Parathyroid adenoma (tissue), 2 donors: ENCODE measurements at regions not wholly inside any gene's neighbourhood (a gene's known extent, or its start where the extent isn't known, plus 50 kb on each side); places are given as distances from the start of the nearest gene placed in this dataset.

ENCODE experiments used
- H2AFZ ChIP-seq: fragments of 300-600 bp; sonication (generic); one replicate; pipeline ENCODE4 v1.7.0; 2017; ENCODE audit warnings: antibody characterized with exemption, mild to moderate bottlenecking
- H3K27ac ChIP-seq: fragments of 300-600 bp; sonication (generic); one replicate; pipeline ENCODE4 v1.7.0; 2017
- H3K27me3 ChIP-seq: fragments of 300-600 bp; sonication (generic); one replicate; pipeline ENCODE4 v1.7.0; 2017; ENCODE audit warnings: low read length; ENCODE audit not compliant: control insufficient read depth, insufficient read depth
- H3K36me3 ChIP-seq: fragments of 300-600 bp; sonication (generic); one replicate; pipeline ENCODE4 v1.7.0; 2017; ENCODE audit warnings: low read length; ENCODE audit not compliant: control insufficient read depth, insufficient read depth
- H3K4me1 ChIP-seq: fragments of 300-600 bp; sonication (generic); one replicate; pipeline ENCODE4 v1.7.0; 2017; ENCODE audit warnings: control low read depth
- H3K4me2 ChIP-seq: fragments of 300-600 bp; sonication (generic); one replicate; pipeline ENCODE4 v1.7.0; 2017; ENCODE audit warnings: low read length
- H3K4me3 ChIP-seq: fragments of 300-600 bp; sonication (generic); one replicate; pipeline ENCODE4 v1.7.0; 2017; ENCODE audit warnings: low read depth, low read length
- H3K79me2 ChIP-seq: fragments of 300-600 bp; sonication (generic); one replicate; pipeline ENCODE4 v1.7.0; 2017; ENCODE audit warnings: control low read depth
- H3K9ac ChIP-seq: fragments of 300-600 bp; sonication (generic); one replicate; pipeline ENCODE4 v1.7.0; 2017; ENCODE audit warnings: mild to moderate bottlenecking
- H3K9me3 ChIP-seq: fragments of 300-600 bp; sonication (generic); one replicate; pipeline ENCODE4 v1.7.0; 2017; ENCODE audit warnings: low read length; ENCODE audit not compliant: control insufficient read depth
- TF ChIP-seq, protein P1 (sequence below): fragments of 300-600 bp; sonication (generic); IDR thresholded peaks from one replicate; pipeline ENCODE4 v1.7.0; 2017; ENCODE audit warnings: antibody characterized with exemption, mild to moderate bottlenecking
- donor health status: primary hyperparathyroidism.

DNA sequence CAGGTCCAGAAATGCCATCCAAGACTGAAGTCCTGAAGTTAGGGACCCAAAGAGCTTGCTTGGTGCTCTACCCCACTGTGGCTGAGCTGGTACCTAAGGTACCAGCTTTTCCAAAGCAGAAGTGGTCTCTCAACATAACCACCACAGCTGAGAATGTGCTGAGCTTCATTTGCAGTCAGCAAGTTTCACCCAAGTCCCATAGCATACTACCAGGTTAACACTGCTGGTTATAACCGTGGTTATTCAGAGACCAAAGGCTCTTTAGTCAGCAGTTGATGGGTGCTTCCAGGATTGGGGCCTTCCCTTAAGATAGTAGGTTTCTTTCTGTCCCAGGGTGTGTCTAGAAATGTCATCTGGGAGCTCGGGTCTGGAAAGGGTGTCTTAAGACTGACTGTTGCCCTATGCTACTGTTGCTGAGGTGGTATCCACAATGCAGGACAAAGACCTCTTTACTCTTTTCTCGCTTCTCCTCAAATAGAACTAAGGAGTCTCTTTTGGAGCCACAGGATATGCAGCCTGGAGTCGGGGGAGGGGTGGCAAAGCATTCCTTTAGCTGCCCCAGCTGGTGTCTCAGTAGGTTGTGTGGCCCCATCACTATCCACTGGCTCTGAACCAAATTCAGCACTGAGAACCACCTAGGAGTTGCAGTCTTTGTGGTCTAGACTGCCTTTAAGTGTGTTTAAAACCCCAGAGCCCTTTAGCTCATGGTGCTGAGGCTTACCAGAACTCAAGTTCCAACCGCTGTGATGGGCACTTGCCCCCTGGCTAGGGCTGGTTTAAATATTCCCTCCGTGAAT is 354.9 kb upstream of the SEMA3C start:
- no peak overlapping the region for H3K27ac ChIP-seq
- H3K79me2 ChIP-seq: no peaks in the 10 kb centered on the region
- no peak overlapping the region for H3K4me3 ChIP-seq
- no peak overlapping the region for H2AFZ ChIP-seq
- no peaks in the 10 kb centered on the region for H3K27me3 ChIP-seq
- no peaks in the 10 kb centered on the region for H3K36me3 ChIP-seq
- no peaks in the 10 kb centered on the region for H3K4me1 ChIP-seq
- H3K4me2 ChIP-seq: no peak overlapping the region
- TF ChIP-seq, protein P1, sequence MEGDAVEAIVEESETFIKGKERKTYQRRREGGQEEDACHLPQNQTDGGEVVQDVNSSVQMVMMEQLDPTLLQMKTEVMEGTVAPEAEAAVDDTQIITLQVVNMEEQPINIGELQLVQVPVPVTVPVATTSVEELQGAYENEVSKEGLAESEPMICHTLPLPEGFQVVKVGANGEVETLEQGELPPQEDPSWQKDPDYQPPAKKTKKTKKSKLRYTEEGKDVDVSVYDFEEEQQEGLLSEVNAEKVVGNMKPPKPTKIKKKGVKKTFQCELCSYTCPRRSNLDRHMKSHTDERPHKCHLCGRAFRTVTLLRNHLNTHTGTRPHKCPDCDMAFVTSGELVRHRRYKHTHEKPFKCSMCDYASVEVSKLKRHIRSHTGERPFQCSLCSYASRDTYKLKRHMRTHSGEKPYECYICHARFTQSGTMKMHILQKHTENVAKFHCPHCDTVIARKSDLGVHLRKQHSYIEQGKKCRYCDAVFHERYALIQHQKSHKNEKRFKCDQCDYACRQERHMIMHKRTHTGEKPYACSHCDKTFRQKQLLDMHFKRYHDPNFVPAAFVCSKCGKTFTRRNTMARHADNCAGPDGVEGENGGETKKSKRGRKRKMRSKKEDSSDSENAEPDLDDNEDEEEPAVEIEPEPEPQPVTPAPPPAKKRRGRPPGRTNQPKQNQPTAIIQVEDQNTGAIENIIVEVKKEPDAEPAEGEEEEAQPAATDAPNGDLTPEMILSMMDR: no peak
- H3K9me3 ChIP-seq: no peaks in the 10 kb centered on the region
- no peak overlapping the region for H3K9ac ChIP-seq

DNA sequence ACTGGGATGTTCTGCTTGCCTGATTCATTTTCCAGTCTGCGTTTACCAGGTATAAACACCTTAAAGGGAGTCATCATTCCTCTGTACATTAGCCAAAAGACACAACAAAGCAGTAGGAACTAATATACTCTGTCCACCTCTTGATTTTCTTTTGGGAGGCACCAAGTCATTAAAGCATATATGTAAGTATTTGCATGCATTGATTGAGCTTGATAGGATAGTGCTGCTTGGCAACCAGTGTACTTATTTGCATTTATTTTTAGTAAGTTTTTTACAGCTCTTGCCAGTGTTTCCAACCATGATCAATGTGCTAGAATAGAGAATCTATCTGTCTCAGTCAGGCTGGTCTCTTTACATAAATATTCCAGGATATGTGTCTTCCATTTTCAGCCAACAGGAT is 353.3 kb upstream of the SEMA3C start:
- TF ChIP-seq, protein P1: no peak
- Histone ChIP-seq H3K36me3 (no peaks in the 10 kb centered on the region), H3K4me3 (no peak overlapping the region)

DNA sequence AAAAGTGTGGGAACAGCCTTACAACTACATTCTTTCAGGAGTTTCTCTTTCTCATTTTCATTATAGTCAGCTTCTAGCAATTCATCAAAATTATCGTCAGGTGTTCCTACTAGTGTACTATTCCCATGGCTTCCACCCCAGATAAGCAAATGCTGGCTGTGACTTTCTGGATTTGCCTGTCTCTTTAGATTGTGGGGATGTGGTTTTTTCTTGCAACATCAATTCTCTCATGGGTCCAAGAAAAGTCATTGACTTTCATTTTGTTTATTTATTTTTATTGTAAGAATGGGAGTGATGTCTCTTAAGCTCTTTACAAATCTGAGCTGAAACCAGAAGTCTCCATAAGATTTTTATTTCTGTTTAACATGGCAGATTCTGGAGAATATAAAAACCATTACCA is 349.7 kb upstream of the SEMA3C start:
- no peak overlapping the region for H3K27ac ChIP-seq
- no peaks in the 10 kb centered on the region for H3K27me3 ChIP-seq
- no peaks in the 10 kb centered on the region for H3K4me1 ChIP-seq
- no peak overlapping the region for H3K9ac ChIP-seq
- H3K79me2 ChIP-seq: no peaks in the 10 kb centered on the region
- H3K9me3 ChIP-seq: no peaks in the 10 kb centered on the region
- no peak overlapping the region for H3K4me3 ChIP-seq
- TF ChIP-seq, protein P1: no peak
- no peak overlapping the region for H3K4me2 ChIP-seq
- H2AFZ ChIP-seq: no peak overlapping the region
- H3K36me3 ChIP-seq: no peaks in the 10 kb centered on the region

More for the DNA sequence above, 353.3 kb upstream of the SEMA3C start:
- Histone ChIP-seq H3K27ac (no peak overlapping the region), H3K4me2 (no peak overlapping the region), H3K9ac (no peak overlapping the region), H3K27me3 (no peaks in the 10 kb centered on the region), H3K9me3 (no peaks in the 10 kb centered on the region), H3K4me1 (no peaks in the 10 kb centered on the region), H3K79me2 (no peaks in the 10 kb centered on the region), H2AFZ (no peak overlapping the region)

DNA sequence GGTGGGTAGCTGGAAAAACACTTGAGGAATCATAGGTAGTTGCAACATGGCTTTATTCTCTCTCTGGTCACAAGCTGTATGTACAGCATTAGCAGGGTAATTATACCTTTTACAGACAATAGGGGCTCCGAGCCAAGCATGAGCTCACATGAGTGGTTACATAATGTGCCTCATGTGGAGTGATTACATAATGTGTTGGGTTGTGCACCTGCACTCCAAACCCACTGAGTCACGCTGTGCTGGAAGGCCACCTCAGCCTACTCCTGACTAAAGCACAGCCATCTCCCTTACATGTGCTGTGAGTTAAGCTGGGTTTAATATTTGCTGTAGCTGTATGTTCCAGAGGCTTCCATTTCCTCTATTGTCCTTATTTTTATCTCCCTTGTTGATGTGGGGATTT is 348.7 kb upstream of the SEMA3C start:
- H3K4me3 ChIP-seq: no peak overlapping the region
- H3K4me2 ChIP-seq: no peak overlapping the region
- H3K27me3 ChIP-seq: no peaks in the 10 kb centered on the region
- TF ChIP-seq, protein P1: no peak
- H3K9me3 ChIP-seq: no peaks in the 10 kb centered on the region
- H3K36me3 ChIP-seq: no peaks in the 10 kb centered on the region
- H3K27ac ChIP-seq: no peak overlapping the region
- H2AFZ ChIP-seq: no peak overlapping the region
- H3K79me2 ChIP-seq: no peaks in the 10 kb centered on the region
- H3K4me1 ChIP-seq: no peaks in the 10 kb centered on the region
- no peak overlapping the region for H3K9ac ChIP-seq

DNA sequence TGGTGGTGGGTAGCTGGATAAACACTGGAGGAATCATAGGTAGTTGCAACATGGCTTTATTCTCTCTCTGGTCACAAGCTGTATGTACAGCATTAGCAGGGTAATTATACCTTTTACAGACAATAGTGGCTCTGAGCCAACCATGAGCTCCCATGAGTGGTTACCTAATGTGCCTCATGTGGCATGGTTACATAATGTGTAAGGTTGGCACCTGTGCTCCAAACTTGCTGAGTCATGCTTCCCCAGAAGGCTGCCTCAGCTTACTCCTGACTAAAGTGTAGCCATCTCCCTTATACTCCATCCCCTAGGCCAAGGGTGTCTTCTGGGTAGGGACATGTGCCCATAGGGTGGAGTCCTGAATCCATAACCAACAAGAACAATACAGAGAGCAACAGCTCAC is 345.3 kb upstream of the SEMA3C start:
- H3K36me3 ChIP-seq: no peaks in the 10 kb centered on the region
- TF ChIP-seq, protein P1: no peak
- H2AFZ ChIP-seq: no peak overlapping the region
- no peak overlapping the region for H3K4me3 ChIP-seq
- H3K9me3 ChIP-seq: peaks cover 2% of the 10 kb centered on the region
- no peak overlapping the region for H3K4me2 ChIP-seq
- no peaks in the 10 kb centered on the region for H3K27me3 ChIP-seq
- H3K9ac ChIP-seq: no peak overlapping the region
- H3K79me2 ChIP-seq: no peaks in the 10 kb centered on the region
- no peak overlapping the region for H3K27ac ChIP-seq
- no peaks in the 10 kb centered on the region for H3K4me1 ChIP-seq
